K562 (cell line): ENCODE measurements at regions not wholly inside any gene's neighbourhood (a gene's known extent, or its start where the extent isn't known, plus 50 kb on each side); places are given as distances from the start of the nearest gene placed in this dataset.

Experiments
- ARID1B ChIP-seq: fragments of 450-650 bp; IDR thresholded peaks from 2 replicates; pipeline ENCODE4 v1.6.1; 2016; ENCODE audit warnings: antibody characterized with exemption, mild to moderate bottlenecking, inconsistent platforms
- CBFA2T3 ChIP-seq: fragments of 450-650 bp; IDR thresholded peaks from 2 replicates; pipeline ENCODE4 v1.6.1; 2017
- ESRRA ChIP-seq: fragments of 450-650 bp; IDR thresholded peaks from 2 replicates; pipeline ENCODE4 v1.6.1; 2014; ENCODE audit warnings: low read depth, mild to moderate bottlenecking, moderate library complexity, borderline replicate concordance
- FOXJ2 ChIP-seq: fragments of 200-800 bp; sonication (Bioruptor generic); IDR thresholded peaks from 2 replicates; pipeline ENCODE4 v1.6.1; 2016; ENCODE audit warnings: missing genetic modification characterization, missing compliant biosample characterization
- HDAC3 ChIP-seq: fragments of 450-650 bp; IDR thresholded peaks from 2 replicates; pipeline ENCODE4 v1.6.1; 2018; ENCODE audit warnings: borderline replicate concordance, mild to moderate bottlenecking, moderate library complexity; ENCODE audit not compliant: partially characterized antibody
- KDM4B ChIP-seq, 2 experiments: fragments of 450-650 bp in 1 of 2; sonication (generic) in 1 of 2; IDR thresholded peaks; 2 replicates each; pipeline ENCODE4 v1.6.1; 2016 to 2017; ENCODE audit warnings: borderline replicate concordance in 2 of 2, antibody characterized with exemption in 1 of 2, low read depth in 1 of 2, mild to moderate bottlenecking in 1 of 2
- KLF6 ChIP-seq: fragments of 250-450 bp; sonication (Bioruptor Pico); IDR thresholded peaks from 2 replicates; pipeline ENCODE4 v1.4.0; 2020; ENCODE audit warnings: mild to moderate bottlenecking, moderate library complexity, borderline replicate concordance
- MEIS2 ChIP-seq: fragments of 450-650 bp; IDR thresholded peaks from 2 replicates; pipeline ENCODE4 v1.6.1; 2014; ENCODE audit warnings: mild to moderate bottlenecking; ENCODE audit not compliant: partially characterized antibody
- MTA3 ChIP-seq: fragments of 450-650 bp; formaldehyde crosslinking; IDR thresholded peaks from 2 replicates; pipeline ENCODE4 v1.6.1; 2017; ENCODE audit warnings: mild to moderate bottlenecking, borderline replicate concordance
- NCOA2 ChIP-seq, 2 experiments: fragments of 450-650 bp; IDR thresholded peaks; 2 replicates each; pipeline ENCODE4 v1.6.1; 2018; ENCODE audit warnings: mild to moderate bottlenecking in 2 of 2, moderate library complexity in 1 of 2; ENCODE audit not compliant: partially characterized antibody in 2 of 2
- NCOR1 ChIP-seq: fragments of 450-650 bp; IDR thresholded peaks from 2 replicates; pipeline ENCODE4 v1.6.1; 2016; ENCODE audit warnings: mild to moderate bottlenecking, moderate library complexity
- POLR2G ChIP-seq: fragments of 200-400 bp; formaldehyde crosslinking; IDR thresholded peaks from 2 replicates; pipeline ENCODE4 v1.6.1; 2017; ENCODE audit warnings: low read depth, mild to moderate bottlenecking, antibody characterized with exemption, low read length, moderate library complexity
- RAD21 ChIP-seq, 2 experiments: fragments of 250-450 bp in 1 of 2; fragments of 450-650 bp in 1 of 2; sonication (Bioruptor Pico) in 1 of 2; formaldehyde crosslinking in 1 of 2; IDR thresholded peaks in 1 of 2; conservative IDR thresholded peaks in 1 of 2; 2 replicates each; pipeline versions ENCODE4 v1.4.0 to v1.8.0; 2020 to 2022; ENCODE audit warnings: mild to moderate bottlenecking in 2 of 2, moderate library complexity in 1 of 2
- RHOXF2B ChIP-seq: fragments of 250-450 bp; sonication (Bioruptor Pico); conservative IDR thresholded peaks from 2 replicates; pipeline ENCODE4 v1.5.1; 2021
- SLC30A9 ChIP-seq: fragments of 250-450 bp; sonication (Bioruptor Pico); IDR thresholded peaks from 2 replicates; pipeline ENCODE4 v1.8.0; 2022; ENCODE audit warnings: mild to moderate bottlenecking, moderate library complexity
- TGIF2 ChIP-seq: sonication (generic); formaldehyde crosslinking; IDR thresholded peaks from 2 replicates; pipeline ENCODE4 v1.8.1; 2022; ENCODE audit warnings: mild to moderate bottlenecking, missing genetic modification reagents, moderate library complexity
- THRAP3 ChIP-seq: fragments of 450-650 bp; IDR thresholded peaks from 2 replicates; pipeline ENCODE4 v1.6.1; 2016; ENCODE audit warnings: mild to moderate bottlenecking, inconsistent platforms, borderline replicate concordance
- TRIM25 ChIP-seq: fragments of 450-650 bp; IDR thresholded peaks from 2 replicates; pipeline ENCODE4 v1.7.0; 2016; ENCODE audit warnings: borderline replicate concordance
- XRCC5 ChIP-seq: fragments of 200-400 bp; formaldehyde crosslinking; IDR thresholded peaks from 2 replicates; pipeline ENCODE4 v1.6.1; 2017; ENCODE audit warnings: low read depth, mild to moderate bottlenecking, low read length
- ZBED1 ChIP-seq: IDR thresholded peaks from 2 replicates; pipeline ENCODE4 v1.6.1; 2014
- ZFX ChIP-seq: sonication (generic); formaldehyde crosslinking; IDR thresholded peaks from 2 replicates; pipeline ENCODE4 v1.8.0; 2022; ENCODE audit warnings: mild to moderate bottlenecking, missing genetic modification reagents, moderate library complexity
- ZNF165 ChIP-seq: fragments of 250-450 bp; sonication (Bioruptor Pico); IDR thresholded peaks from 2 replicates; pipeline ENCODE4 v1.4.0; 2020; ENCODE audit warnings: borderline replicate concordance
- ZNF239 ChIP-seq: fragments of 250-450 bp; sonication (Bioruptor Pico); IDR thresholded peaks from 2 replicates; pipeline ENCODE4 v1.4.0; 2020; ENCODE audit warnings: mild to moderate bottlenecking
- ZNF354B ChIP-seq: fragments of 250-450 bp; sonication (Bioruptor Pico); IDR thresholded peaks from 2 replicates; pipeline ENCODE4 v1.4.0; 2020
- ZNF57 ChIP-seq: fragments of 450-650 bp; formaldehyde crosslinking; IDR thresholded peaks from 2 replicates; pipeline ENCODE4 v1.4.0; 2020; ENCODE audit warnings: mild to moderate bottlenecking, moderate library complexity
- ZNF707 ChIP-seq: fragments of 250-450 bp; sonication (Bioruptor Pico); conservative IDR thresholded peaks from 2 replicates; pipeline ENCODE4 v1.8.0; 2022; ENCODE audit warnings: inconsistent platforms, mild to moderate bottlenecking, moderate library complexity
- ZNF785 ChIP-seq: fragments of 250-450 bp; sonication (Bioruptor Pico); IDR thresholded peaks from 2 replicates; pipeline ENCODE4 v1.4.0; 2020; ENCODE audit warnings: mild to moderate bottlenecking
- ZNF79 ChIP-seq: fragments of 250-450 bp; sonication (Bioruptor Pico); IDR thresholded peaks from 2 replicates; pipeline ENCODE4 v1.4.0; 2020; ENCODE audit warnings: low read depth, mild to moderate bottlenecking, moderate library complexity
- TF ChIP-seq, protein P1 (sequence below): fragments of 450-650 bp; IDR thresholded peaks from 2 replicates; pipeline ENCODE4 v1.6.1; 2016
- TF ChIP-seq, protein P2 (sequence below): sonication (generic); formaldehyde crosslinking; IDR thresholded peaks from 2 replicates; pipeline ENCODE4 v1.8.0; 2022; ENCODE audit warnings: missing genetic modification reagents, mild to moderate bottlenecking, moderate library complexity, borderline replicate concordance

- TF ChIP-seq, protein P1, sequence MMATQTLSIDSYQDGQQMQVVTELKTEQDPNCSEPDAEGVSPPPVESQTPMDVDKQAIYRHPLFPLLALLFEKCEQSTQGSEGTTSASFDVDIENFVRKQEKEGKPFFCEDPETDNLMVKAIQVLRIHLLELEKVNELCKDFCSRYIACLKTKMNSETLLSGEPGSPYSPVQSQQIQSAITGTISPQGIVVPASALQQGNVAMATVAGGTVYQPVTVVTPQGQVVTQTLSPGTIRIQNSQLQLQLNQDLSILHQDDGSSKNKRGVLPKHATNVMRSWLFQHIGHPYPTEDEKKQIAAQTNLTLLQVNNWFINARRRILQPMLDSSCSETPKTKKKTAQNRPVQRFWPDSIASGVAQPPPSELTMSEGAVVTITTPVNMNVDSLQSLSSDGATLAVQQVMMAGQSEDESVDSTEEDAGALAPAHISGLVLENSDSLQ, result no peak
- TF ChIP-seq RHOXF2B (CRISPR knock-in tag), result no peak
- TF ChIP-seq ZNF354B (CRISPR knock-in tag), result no peak
- no peak for TF ChIP-seq KDM4B (IDR thresholded peaks at IDR 0.05; ENCODE audit: borderline replicate concordance in 2 of 2, low read depth in 1 of 2)
- peak; percentile 34 for TF ChIP-seq HDAC3
- TF ChIP-seq TGIF2, result no peak
- TF ChIP-seq ZNF165 (CRISPR knock-in tag), result no peak
- TF ChIP-seq NCOR1, result peak; percentile 29
- TF ChIP-seq ZFX (CRISPR knock-in tag), result no peak
- no peak for TF ChIP-seq MTA3
- TF ChIP-seq MEIS2, result peak; percentile 62
- TF ChIP-seq, protein P2, sequence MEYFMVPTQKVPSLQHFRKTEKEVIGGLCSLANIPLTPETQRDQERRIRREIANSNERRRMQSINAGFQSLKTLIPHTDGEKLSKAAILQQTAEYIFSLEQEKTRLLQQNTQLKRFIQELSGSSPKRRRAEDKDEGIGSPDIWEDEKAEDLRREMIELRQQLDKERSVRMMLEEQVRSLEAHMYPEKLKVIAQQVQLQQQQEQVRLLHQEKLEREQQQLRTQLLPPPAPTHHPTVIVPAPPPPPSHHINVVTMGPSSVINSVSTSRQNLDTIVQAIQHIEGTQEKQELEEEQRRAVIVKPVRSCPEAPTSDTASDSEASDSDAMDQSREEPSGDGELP, result no peak
- peak; percentile 69 for TF ChIP-seq ARID1B
- no peak for TF ChIP-seq POLR2G
- no peak for TF ChIP-seq TRIM25
- TF ChIP-seq ZNF785 (CRISPR knock-in tag), result no peak
- no peak for TF ChIP-seq ZNF707 (CRISPR knock-in tag)
- TF ChIP-seq SLC30A9 (CRISPR knock-in tag), result no peak
- no peak for TF ChIP-seq ESRRA
- TF ChIP-seq NCOA2 (IDR thresholded peaks at IDR 0.05; ENCODE audit: partially characterized antibody in 2 of 2), result no peak
- no peak for TF ChIP-seq ZBED1
- peak; percentile 71; the same call in 1 of the 2 replicates for TF ChIP-seq CBFA2T3
- no peak for TF ChIP-seq XRCC5
- TF ChIP-seq ZNF57 (CRISPR knock-in tag), result no peak
- TF ChIP-seq ZNF239 (CRISPR knock-in tag), result no peak
- no peak for TF ChIP-seq FOXJ2 (tag)
- no peak for TF ChIP-seq KLF6
- TF ChIP-seq RAD21 (CRISPR knock-in tag; conservative IDR thresholded peaks at IDR 0.05 in 1 of 2, IDR thresholded peaks at IDR 0.05 in 1 of 2), result peak in 1 of 2 experiments; percentile 14; a peak in 1 of 4 replicates
- no peak for TF ChIP-seq ZNF79 (CRISPR knock-in tag)
- TF ChIP-seq THRAP3, result no peak
These were observed 51.0 kb upstream of the ACVR1 start (continued) for GRCh38 chr2:157927155-157927554.
